GM19351 (cell line): ENCODE measurements at regions not wholly inside any gene's neighbourhood (a gene's known extent, or its start where the extent isn't known, plus 50 kb on each side); places are given as distances from the start of the nearest gene placed in this dataset.
"Not testable (repeated sequence)": the region's sequence is repeated elsewhere in the genome, so short reads cannot be mapped to it uniquely, and the experiment has no call there.

Source experiments
- ATAC-seq: cut with Tn5 transposase; IDR thresholded peaks from one replicate; pipeline ENCODE4 v1.9.1; 2021; ENCODE audit warnings: mild to moderate bottlenecking, moderate library complexity; ENCODE audit not compliant: unreplicated experiment

GRCh38 chr4:11698846-11699590, 270.3 kb upstream of the HS3ST1 start:
- no peak for ATAC-seq

DNA sequence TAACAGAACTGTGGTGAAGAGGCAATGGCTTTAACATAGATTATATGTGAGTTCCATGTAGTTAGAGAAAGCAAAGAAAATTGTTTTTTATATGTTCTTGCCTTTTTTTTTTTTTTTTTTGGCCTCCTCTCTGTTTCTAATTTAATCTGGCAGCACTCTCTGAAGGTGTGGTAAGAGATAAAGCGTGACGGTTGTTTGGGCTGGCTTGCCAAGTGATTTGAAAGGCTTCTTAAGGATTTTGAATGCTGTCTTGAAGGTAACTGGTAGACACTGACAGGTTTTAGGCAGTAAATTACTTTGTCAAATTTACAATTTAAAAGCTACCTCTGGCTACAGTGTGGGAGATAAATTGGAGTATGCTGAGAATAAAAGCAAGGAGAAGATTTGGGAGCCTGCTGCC, 269.3 kb upstream of the HS3ST1 start:
- no peak for ATAC-seq

GRCh38 chr4:11693693-11694092, 265.0 kb upstream of the HS3ST1 start:
- ATAC-seq, result no peak

GRCh38 chr4:11691236-11691635, 262.5 kb upstream of the HS3ST1 start:
- no peak for ATAC-seq

GRCh38 chr4:11687727-11688126, 259.0 kb upstream of the HS3ST1 start:
- no peak for ATAC-seq

DNA sequence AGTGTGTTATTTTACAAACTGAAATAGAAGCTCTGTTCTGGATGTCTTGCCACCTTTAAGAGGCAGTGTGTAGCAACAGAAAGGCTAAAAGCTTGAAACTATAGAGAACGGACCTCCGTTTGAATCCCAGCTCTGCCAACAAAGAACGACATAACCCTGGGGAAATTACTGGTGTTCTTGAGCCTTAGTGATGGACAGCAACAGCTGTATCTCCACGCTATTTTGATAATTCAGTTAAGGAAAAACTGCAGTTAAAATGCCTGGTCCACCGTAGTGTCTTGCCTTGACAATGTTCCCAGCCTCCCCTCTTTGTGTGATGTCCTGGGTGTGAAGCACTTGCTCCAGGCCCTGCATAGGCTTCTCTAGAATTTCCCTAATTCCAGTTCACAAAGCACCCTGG, 256.8 kb upstream of the HS3ST1 start:
- no peak for ATAC-seq

- ATAC-seq, result no peak
These were observed 246.5 kb upstream of the HS3ST1 start for GRCh38 chr4:11675051-11675800.

DNA sequence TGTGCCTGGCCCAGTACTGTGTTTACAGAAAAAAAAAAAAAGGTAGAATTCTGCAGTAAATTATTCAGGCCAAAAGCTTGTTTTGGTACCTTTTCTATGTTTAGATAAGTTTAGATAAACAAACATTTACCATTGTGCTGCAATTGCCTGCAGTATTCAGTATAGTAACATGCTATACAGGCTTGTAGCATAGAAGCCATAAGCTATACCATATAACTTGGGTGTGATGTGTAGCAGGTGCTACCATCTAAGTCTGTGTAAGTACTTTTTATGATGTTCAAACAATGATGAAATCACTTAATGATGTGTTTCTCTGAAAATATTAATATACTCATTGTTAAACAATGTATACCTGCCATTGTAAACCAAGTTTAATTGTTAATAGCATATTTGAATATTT, 241.6 kb upstream of the HS3ST1 start:
- no peak for ATAC-seq

- no peak for ATAC-seq
These were observed 240.5 kb upstream of the HS3ST1 start for GRCh38 chr4:11669156-11669555.

- ATAC-seq, result no peak
These were observed 234.4 kb upstream of the HS3ST1 start for GRCh38 chr4:11663114-11663513.

DNA sequence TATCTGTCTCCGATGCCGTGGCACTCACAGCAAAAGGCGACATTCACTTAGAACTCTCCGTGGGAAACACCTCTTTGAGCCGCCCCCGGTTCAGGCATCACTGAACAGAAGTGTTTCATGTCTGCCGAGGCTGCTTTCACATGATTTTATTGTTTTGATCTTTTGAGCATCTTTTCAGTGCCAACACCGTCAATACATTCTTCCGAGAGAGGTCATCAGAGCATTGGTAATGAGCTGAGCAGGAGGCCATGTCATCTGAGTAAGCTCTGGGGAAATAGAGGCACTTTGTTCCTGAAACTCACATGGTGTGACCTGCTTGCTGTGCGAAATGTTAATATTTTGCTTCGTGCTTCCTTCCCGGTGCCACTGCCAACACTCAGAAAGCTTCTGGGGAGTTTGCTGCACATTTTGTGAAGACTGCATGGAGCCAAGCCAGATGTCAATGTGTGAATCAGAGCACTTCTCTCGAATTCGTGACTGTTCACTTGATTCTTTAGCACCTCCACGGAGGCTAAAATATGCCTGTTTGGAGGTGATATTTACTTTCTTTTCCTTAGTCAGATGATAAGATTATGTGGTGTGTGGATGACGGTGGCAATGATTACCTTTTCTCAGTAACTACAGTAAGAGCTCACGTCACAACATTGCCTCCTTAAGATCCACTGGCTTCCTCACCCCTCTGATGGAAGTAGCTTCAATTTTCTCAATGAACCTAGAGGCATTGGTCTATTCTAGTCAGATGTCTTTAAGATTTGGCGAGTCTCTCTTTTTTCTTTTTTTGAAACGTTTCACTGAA, 222.3 kb upstream of the HS3ST1 start:
- ATAC-seq, result no peak

DNA sequence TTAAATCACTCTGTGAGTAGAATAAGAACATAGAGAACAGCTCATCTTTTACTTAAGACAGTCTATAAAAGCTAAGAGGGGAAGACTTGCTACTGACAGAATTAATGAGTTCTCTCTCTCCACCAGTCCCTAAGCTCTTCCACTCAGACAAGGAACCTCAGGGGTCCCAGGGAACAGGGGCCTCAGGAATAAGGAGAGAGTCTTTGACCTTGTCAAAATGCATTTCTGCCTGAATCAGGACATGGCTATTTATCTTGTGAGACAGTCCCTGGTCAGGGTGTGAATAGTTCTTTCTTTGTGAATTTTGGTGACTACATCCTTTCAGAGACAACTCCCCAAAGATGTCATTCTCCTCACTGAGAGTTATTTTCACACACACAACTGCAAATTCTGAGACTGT, 218.7 kb upstream of the HS3ST1 start:
- ATAC-seq, result no peak

DNA sequence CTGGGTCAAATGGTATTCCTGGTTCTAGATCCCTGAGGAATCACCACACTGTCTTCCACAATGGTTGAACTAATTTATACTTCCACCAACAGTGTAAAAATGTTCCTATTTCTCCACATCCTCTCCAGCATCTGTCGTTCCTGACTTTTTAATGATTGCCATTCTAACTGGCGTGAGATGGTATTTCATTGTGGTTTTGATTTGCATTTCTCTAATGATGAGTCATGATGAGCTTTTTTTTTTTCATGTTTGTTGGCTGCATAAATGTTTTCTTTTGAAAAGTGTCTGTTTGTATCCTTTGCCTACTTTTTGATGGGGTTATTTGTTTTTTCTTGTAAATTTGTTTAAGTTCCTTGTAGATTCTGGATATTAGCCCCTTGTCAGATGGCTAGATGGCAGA, 214.4 kb upstream of the HS3ST1 start:
- not testable (repeated sequence) for ATAC-seq

DNA sequence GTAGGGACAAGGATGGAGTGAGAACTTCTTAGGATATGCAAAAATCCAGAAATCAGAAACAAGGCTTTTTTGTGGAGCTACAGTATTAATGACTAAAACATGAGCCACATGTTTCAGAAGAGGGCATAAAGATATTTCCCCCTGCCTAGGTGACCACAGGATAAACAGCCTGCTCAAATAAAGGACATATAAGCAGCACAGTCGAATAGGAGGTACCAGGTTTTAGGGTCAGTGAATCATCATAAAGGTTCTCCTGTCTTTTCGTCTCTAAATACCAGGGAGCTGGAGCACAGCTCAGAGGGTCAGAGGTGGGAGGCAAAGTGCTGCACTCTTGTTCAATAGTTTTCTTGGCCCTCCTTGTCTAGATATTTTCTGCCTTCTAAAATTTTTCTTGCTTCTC, 211.9 kb upstream of the HS3ST1 start:
- ATAC-seq, result no peak

- no peak for ATAC-seq
These were observed 207.9 kb upstream of the HS3ST1 start for GRCh38 chr4:11636551-11636950.

DNA sequence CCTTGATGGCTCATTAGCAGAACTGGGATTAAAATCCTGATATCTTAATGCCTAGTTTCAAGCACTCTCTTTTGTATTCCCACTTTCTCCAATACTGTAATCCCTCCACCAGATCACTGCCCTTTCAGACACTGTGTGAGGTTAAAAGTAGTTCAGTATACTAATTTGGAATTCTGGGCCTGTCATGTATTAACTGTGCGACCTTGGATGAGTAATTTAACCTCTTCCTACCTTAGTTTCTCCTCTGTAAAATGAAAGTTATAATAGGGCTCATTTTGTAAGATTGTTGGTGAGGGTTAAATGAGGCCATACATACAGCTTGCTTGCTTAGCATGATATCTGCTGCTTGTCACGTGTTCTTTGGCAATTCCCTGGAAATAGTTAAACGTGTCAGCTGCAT, 207.3 kb upstream of the HS3ST1 start:
- ATAC-seq, result no peak

- no peak for ATAC-seq
These were observed 206.6 kb upstream of the HS3ST1 start for GRCh38 chr4:11635342-11635741.

GRCh38 chr4:11634283-11634682, 205.6 kb upstream of the HS3ST1 start:
- ATAC-seq, result no peak

- ATAC-seq, result no peak
These were observed 204.7 kb upstream of the HS3ST1 start for GRCh38 chr4:11633430-11633829.

DNA sequence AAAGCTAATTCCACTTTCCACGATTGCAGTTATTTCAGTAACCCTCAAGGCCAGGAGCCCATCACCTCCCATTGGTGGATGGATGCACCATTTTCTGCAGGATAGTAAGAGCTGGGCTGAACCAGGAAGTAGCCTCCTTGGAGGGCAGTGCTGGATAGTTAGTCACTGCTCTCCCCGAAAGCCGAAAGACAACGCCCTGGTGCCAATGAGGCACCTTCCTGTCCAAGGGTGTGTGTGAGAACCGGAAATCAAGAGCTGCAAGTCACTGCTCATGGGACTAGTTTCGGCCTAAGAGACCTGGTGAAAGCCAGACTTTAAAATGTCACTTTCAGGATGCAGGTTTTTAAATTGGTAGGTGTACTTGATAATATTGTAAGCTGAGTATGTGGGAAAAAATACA, 203.8 kb upstream of the HS3ST1 start:
- no peak for ATAC-seq

DNA sequence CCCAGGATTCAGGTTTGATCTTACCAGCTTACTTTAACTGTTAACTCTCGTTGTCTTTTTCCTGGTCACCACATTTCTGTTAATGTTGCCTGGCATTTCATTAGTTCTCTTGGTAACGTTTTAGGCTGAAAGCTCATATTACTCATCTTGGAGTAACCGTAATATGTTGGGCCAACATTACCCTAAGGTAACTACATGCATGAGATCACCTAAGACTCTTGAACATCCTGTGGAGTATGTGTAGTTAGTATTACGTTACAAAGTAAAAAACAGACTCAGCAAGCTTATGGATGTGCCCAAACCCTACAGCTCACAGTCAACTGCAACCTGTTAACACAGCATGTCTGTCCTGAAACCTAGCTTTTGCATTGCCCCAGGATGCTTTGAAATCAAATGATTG, 203.3 kb upstream of the HS3ST1 start:
- no peak for ATAC-seq

- ATAC-seq, result no peak
These were observed 202.7 kb upstream of the HS3ST1 start for GRCh38 chr4:11631416-11631815.
